ENCODE measurements at regions not wholly inside any gene's neighbourhood (a gene's known extent, or its start where the extent isn't known, plus 50 kb on each side); places are given as distances from the start of the nearest gene placed in this dataset.

- TF ChIP-seq CTCF (conservative IDR thresholded peaks at IDR 0.05 in 1 of 2, IDR thresholded peaks at IDR 0.05 in 1 of 2; ENCODE audit: extremely low read depth in 1 of 2, insufficient read depth in 1 of 2, low read depth in 1 of 2, low read length in 2 of 2) (no peak), EZH2 (IDR thresholded peaks at IDR 0.05; ENCODE audit: borderline replicate concordance, low read length) (no peak)
Measured at GRCh38 chr6:8837343-8837742, 402.0 kb upstream of the SLC35B3 start.

Measured in mammary epithelial cell (primary cell).